HEK293 (cell line): ENCODE measurements at regions not wholly inside any gene's neighbourhood (a gene's known extent, or its start where the extent isn't known, plus 50 kb on each side); places are given as distances from the start of the nearest gene placed in this dataset.
"Not testable (repeated sequence)": the region's sequence is repeated elsewhere in the genome, so short reads cannot be mapped to it uniquely, and the experiment has no call there.

ENCODE experiments used
- CTCF ChIA-PET: fragments of 350-600 bp; formaldehyde crosslinking; extraction: SDS; loops from one replicate; lab custom pipeline; 2021; ENCODE audit warnings: antibody characterized with exemption; lab: Yijun Ruan, JAX
- POLR2A ChIA-PET: fragments of 300-600 bp; formaldehyde crosslinking; extraction: SDS; loops from one replicate; lab custom pipeline; 2020; ENCODE audit warnings: antibody characterized with exemption, inconsistent platforms; lab: Yijun Ruan, JAX
- H3K27ac ChIP-seq: fragments of 200-500 bp; sonication (Bioruptor generic); 2 replicates; pipeline ENCODE4 v1.5.1; 2014; ENCODE audit warnings: low read depth, low read length, control low read depth, inconsistent platforms; ENCODE audit errors: extremely low read depth
- H3K36me3 ChIP-seq, 2 experiments: fragments of 200-500 bp in 1 of 2; sonication (Bioruptor generic) in 1 of 2; 1 replicate in 1 of 2; 2 replicates in 1 of 2; pipeline ENCODE4 v1.5.1; 2014 to 2017; ENCODE audit warnings: inconsistent platforms in 2 of 2, low read length in 2 of 2; ENCODE audit not compliant: control insufficient read depth in 2 of 2, insufficient read depth in 1 of 2
- H3K4me1 ChIP-seq: fragments of 200-500 bp; sonication (Bioruptor generic); 2 replicates; pipeline ENCODE4 v1.5.1; 2014; ENCODE audit warnings: mild to moderate bottlenecking, low read length, inconsistent platforms; ENCODE audit not compliant: control insufficient read depth, insufficient read depth
- H3K4me3 ChIP-seq: 2 replicates; pipeline ENCODE4 v1.5.1; 2011; ENCODE audit warnings: low read depth, mild to moderate bottlenecking, control low read depth, low read length, moderate library complexity
- H3K9me3 ChIP-seq: fragments of 200-500 bp; sonication (Bioruptor generic); 2 replicates; pipeline ENCODE4 v1.5.1; 2014; ENCODE audit warnings: low read depth, low read length, inconsistent platforms; ENCODE audit not compliant: control insufficient read depth, insufficient read depth
- CTCF ChIP-seq: fragments of 450-650 bp; formaldehyde crosslinking; IDR thresholded peaks from 2 replicates; pipeline ENCODE4 v1.5.1; 2016; ENCODE audit warnings: missing biosample characterization, missing genetic modification characterization
- GLI2 ChIP-seq: fragments of 450-650 bp; formaldehyde crosslinking; IDR thresholded peaks from 2 replicates; pipeline ENCODE4; 2017; ENCODE audit warnings: missing biosample characterization, missing genetic modification characterization, low read depth, borderline replicate concordance
- HOXA7 ChIP-seq: sonication (generic); formaldehyde crosslinking; IDR thresholded peaks from 2 replicates; pipeline ENCODE4 v1.8.1; 2022; ENCODE audit warnings: missing genetic modification reagents, borderline replicate concordance
- HOXC10 ChIP-seq: sonication (generic); formaldehyde crosslinking; IDR thresholded peaks from 2 replicates; pipeline ENCODE4 v1.8.1; 2023; ENCODE audit warnings: mild to moderate bottlenecking, missing genetic modification reagents
- KLF7 ChIP-seq: fragments of 450-650 bp; formaldehyde crosslinking; IDR thresholded peaks from 2 replicates; pipeline ENCODE4 v1.5.1; 2016; ENCODE audit warnings: missing biosample characterization, missing genetic modification characterization, borderline replicate concordance
- REST ChIP-seq: fragments of 450-650 bp; formaldehyde crosslinking; IDR thresholded peaks from 2 replicates; pipeline ENCODE4 v1.5.1; 2016; ENCODE audit warnings: missing biosample characterization, missing genetic modification characterization
- WT1 ChIP-seq: fragments of 450-650 bp; formaldehyde crosslinking; IDR thresholded peaks from 2 replicates; pipeline ENCODE4 v1.5.1; 2016; ENCODE audit warnings: missing biosample characterization, missing genetic modification characterization
- YY1 ChIP-seq: fragments of 450-650 bp; formaldehyde crosslinking; IDR thresholded peaks from 2 replicates; pipeline ENCODE4 v1.5.1; 2018; ENCODE audit warnings: missing biosample characterization, missing genetic modification characterization
- ZFP41 ChIP-seq: fragments of 450-650 bp; formaldehyde crosslinking; IDR thresholded peaks from 2 replicates; pipeline ENCODE4 v1.5.1; 2016; ENCODE audit warnings: missing biosample characterization, missing genetic modification characterization, borderline replicate concordance
- ZNF132 ChIP-seq: fragments of 450-650 bp; formaldehyde crosslinking; IDR thresholded peaks from 2 replicates; pipeline ENCODE4 v1.5.1; 2017; ENCODE audit warnings: missing biosample characterization, missing genetic modification characterization, borderline replicate concordance
- ZNF292 ChIP-seq: fragments of 450-650 bp; formaldehyde crosslinking; IDR thresholded peaks from 2 replicates; pipeline ENCODE4 v1.5.1; 2016; ENCODE audit warnings: low read depth, missing biosample characterization, missing genetic modification characterization, borderline replicate concordance
- ZNF404 ChIP-seq: fragments of 450-650 bp; formaldehyde crosslinking; IDR thresholded peaks from 2 replicates; pipeline ENCODE4 v1.5.1; 2017; ENCODE audit warnings: missing biosample characterization, missing genetic modification characterization
- ZNF423 ChIP-seq: fragments of 450-650 bp; formaldehyde crosslinking; IDR thresholded peaks from 2 replicates; pipeline ENCODE4 v1.5.1; 2016; ENCODE audit warnings: missing biosample characterization, missing genetic modification characterization
- ZNF518A ChIP-seq: fragments of 450-650 bp; formaldehyde crosslinking; conservative IDR thresholded peaks from 2 replicates; pipeline ENCODE4 v1.5.1; 2016; ENCODE audit warnings: low read depth, missing biosample characterization, missing genetic modification characterization
- ZNF623 ChIP-seq: fragments of 450-650 bp; formaldehyde crosslinking; IDR thresholded peaks from 2 replicates; pipeline ENCODE4 v1.5.1; 2016; ENCODE audit warnings: missing biosample characterization, missing genetic modification characterization
- ZNF626 ChIP-seq: fragments of 450-650 bp; sonication (Bioruptor Pico); formaldehyde crosslinking; IDR thresholded peaks from 2 replicates; pipeline ENCODE4 v1.5.1; 2018; ENCODE audit warnings: missing biosample characterization, missing genetic modification characterization, inconsistent platforms
- ZNF629 ChIP-seq: fragments of 450-650 bp; formaldehyde crosslinking; IDR thresholded peaks from 2 replicates; pipeline ENCODE4 v1.5.1; 2017; ENCODE audit warnings: missing biosample characterization, missing genetic modification characterization
- ZSCAN16 ChIP-seq: fragments of 450-650 bp; formaldehyde crosslinking; IDR thresholded peaks from 2 replicates; pipeline ENCODE4 v1.5.1; 2016; ENCODE audit warnings: missing biosample characterization, missing genetic modification characterization

GRCh38 chr20:52302736-52303135, 111.2 kb upstream of the ZFP64 start:
- CTCF ChIA-PET: no interaction called here
- Histone ChIP-seq H3K9me3 (no peaks in the 10 kb centered on the region), H3K27ac (no peak overlapping the region), H3K36me3 (no peaks in the 10 kb centered on the region), H3K4me1 (no peaks in the 10 kb centered on the region), H3K4me3 (no peak overlapping the region)
- POLR2A ChIA-PET: no interaction called here
- TF ChIP-seq ZNF292 (tag by site-specific recombination) (no peak), ZNF404 (tag by site-specific recombination) (no peak), ZSCAN16 (no peak), KLF7 (tag by site-specific recombination) (no peak), ZNF518A (no peak), HOXC10 (CRISPR knock-in tag) (no peak), ZNF629 (tag by site-specific recombination) (no peak)
- TF ChIP-seq, all 188 proteins: peak for 0

GRCh38 chr20:52302051-52302450, 110.5 kb upstream of the ZFP64 start:
- H3K9me3 ChIP-seq, H3K36me3 ChIP-seq, POLR2A ChIA-PET, H3K4me3 ChIP-seq, H3K27ac ChIP-seq, H3K4me1 ChIP-seq: not testable (repeated sequence)
- CTCF ChIA-PET: interaction anchor here (1.9 kb wide), 1 partner anchor 11 kb away, joined by 19 read pairs; no protein-coding TSS in a partner anchor

- ChIA-PET POLR2A (no interaction called here), CTCF (interaction anchor here (0.5 to 2.7 kb wide), 2 partner anchors 17 to 85 kb away, joined by 3 to 18 read pairs; no protein-coding TSS in a partner anchor)
- no peaks in the 10 kb centered on the region for H3K4me1 ChIP-seq
- no peak overlapping the region for H3K27ac ChIP-seq
- H3K9me3 ChIP-seq: no peaks in the 10 kb centered on the region
- TF ChIP-seq ZNF132 (tag by site-specific recombination) (no peak), YY1 (tag by site-specific recombination) (no peak), HOXA7 (CRISPR knock-in tag) (no peak), WT1 (tag by site-specific recombination) (no peak), ZFP41 (tag by site-specific recombination) (no peak), ZNF626 (tag by site-specific recombination) (no peak), KLF7 (tag by site-specific recombination) (no peak), REST (tag by site-specific recombination) (no peak), ZNF623 (no peak), GLI2 (no peak), ZNF423 (tag by site-specific recombination) (no peak), CTCF (tag by site-specific recombination) (no peak)
- no peaks in the 10 kb centered on the region for H3K36me3 ChIP-seq
- no peak overlapping the region for H3K4me3 ChIP-seq
Observed at GRCh38 chr20:52295556-52295955, 104.0 kb upstream of the ZFP64 start.
